ENCODE measurements at regions not wholly inside any gene's neighbourhood (a gene's known extent, or its start where the extent isn't known, plus 50 kb on each side); places are given as distances from the start of the nearest gene placed in this dataset.

DNA sequence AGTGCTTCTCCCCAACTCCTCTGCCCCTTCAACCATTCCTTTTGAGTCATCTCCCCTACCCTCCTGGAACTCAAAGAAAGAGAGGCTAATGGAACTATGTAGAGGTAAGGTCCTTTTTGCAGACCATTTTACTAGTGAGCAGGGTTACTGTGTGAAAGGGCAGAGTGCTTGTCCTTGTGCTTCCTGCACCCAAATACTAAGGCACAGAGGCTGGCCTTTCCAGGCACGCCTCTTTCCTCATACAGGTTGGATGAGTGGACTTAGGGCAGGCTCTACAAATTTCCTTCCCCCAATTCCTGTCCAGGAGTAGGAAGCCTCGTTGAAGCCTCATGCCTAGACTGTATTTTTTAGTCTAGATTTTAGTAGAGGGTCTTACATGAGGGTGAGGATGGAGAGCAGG, 288.8 kb upstream of the SLC14A2 start:
- H3K4me3 ChIP-seq (replicated peaks in 1 of 3; ENCODE audit: low read depth in 2 of 3, low read length in 3 of 3), result no peak overlapping the region
- H3K9ac ChIP-seq (ENCODE audit: insufficient read depth, low read length, poor library complexity, severe bottlenecking), result no peak overlapping the region
- no CpG with 5 or more reads among the region's 2 CpGs for WGBS (ENCODE audit: insufficient coverage)
- no peak overlapping the region for H3K27ac Mint-ChIP-seq
- no peak overlapping the region for H3K4me2 ChIP-seq (replicated peaks; ENCODE audit: extremely low read depth, low read length, poor library complexity, severe bottlenecking)
- H3K27ac ChIP-seq (ENCODE audit: low read depth in 1 of 2, low read length in 2 of 2), result no peak overlapping the region
- no peaks in the 10 kb centered on the region for H4K20me1 ChIP-seq (ENCODE audit: insufficient read depth, low read length)
- no peaks in the 10 kb centered on the region for H3K4me1 Mint-ChIP-seq
- H3K9me3 ChIP-seq (replicated peaks in 1 of 2; ENCODE audit: control insufficient read depth in 1 of 2, insufficient read depth in 1 of 2, low read length in 2 of 2), result no peaks in the 10 kb centered on the region
- H3K4me1 ChIP-seq (ENCODE audit: control insufficient read depth in 1 of 2, insufficient read depth in 2 of 2, low read length in 2 of 2), result no peaks in the 10 kb centered on the region
- no peaks in the 10 kb centered on the region for H3K79me2 ChIP-seq (ENCODE audit: insufficient read depth, low read length)
- TF ChIP-seq, protein P1, sequence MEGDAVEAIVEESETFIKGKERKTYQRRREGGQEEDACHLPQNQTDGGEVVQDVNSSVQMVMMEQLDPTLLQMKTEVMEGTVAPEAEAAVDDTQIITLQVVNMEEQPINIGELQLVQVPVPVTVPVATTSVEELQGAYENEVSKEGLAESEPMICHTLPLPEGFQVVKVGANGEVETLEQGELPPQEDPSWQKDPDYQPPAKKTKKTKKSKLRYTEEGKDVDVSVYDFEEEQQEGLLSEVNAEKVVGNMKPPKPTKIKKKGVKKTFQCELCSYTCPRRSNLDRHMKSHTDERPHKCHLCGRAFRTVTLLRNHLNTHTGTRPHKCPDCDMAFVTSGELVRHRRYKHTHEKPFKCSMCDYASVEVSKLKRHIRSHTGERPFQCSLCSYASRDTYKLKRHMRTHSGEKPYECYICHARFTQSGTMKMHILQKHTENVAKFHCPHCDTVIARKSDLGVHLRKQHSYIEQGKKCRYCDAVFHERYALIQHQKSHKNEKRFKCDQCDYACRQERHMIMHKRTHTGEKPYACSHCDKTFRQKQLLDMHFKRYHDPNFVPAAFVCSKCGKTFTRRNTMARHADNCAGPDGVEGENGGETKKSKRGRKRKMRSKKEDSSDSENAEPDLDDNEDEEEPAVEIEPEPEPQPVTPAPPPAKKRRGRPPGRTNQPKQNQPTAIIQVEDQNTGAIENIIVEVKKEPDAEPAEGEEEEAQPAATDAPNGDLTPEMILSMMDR (IDR thresholded peaks at IDR 0.05), result no peak
- H3K4me3 Mint-ChIP-seq, result no peak overlapping the region
- no peak overlapping the region for H2AFZ ChIP-seq (ENCODE audit: insufficient read depth, low read depth, low read length, poor library complexity, severe bottlenecking)
- intact Hi-C loops (cut with micrococcal nuclease), result no loop called here
- no peaks in the 10 kb centered on the region for H3K27me3 ChIP-seq (ENCODE audit: control insufficient read depth in 2 of 2, insufficient read depth in 2 of 2, low read length in 2 of 2)
- H3K9me3 Mint-ChIP-seq, result peaks cover 0 to 4% (median 0%) of the 10 kb centered on the region in 7 donors
- no peaks in the 10 kb centered on the region for H3K36me3 ChIP-seq (replicated peaks in 1 of 2; ENCODE audit: control insufficient read depth in 1 of 2, insufficient read depth in 2 of 2, low read length in 2 of 2)
- no peak for DNase-seq
- H3K36me3 Mint-ChIP-seq, result no peaks in the 10 kb centered on the region
- no peaks in the 10 kb centered on the region for H3K27me3 Mint-ChIP-seq (ENCODE audit: low read depth in 3 of 3)

DNA sequence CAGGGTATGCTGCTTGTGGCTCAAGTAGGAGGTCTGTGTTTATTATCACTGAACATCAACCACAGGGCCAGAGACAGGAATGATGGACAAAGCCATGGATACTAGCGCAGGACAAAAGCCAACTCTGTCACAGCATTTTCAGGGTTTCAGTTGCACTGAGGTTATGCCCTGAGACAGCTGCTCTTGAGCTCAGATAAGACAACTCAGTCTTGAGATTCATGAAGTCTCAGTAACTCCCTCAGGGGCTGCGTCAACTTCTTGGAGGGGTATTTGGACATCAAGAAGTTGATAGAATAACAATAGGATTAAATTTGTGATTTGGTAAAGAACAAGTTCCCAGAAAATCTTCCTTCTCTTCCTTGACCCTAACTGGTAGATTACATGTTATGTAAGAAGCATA, 287.0 kb upstream of the SLC14A2 start:
- Mint-ChIP-seq H3K27ac (no peak overlapping the region), H3K9me3 (peaks cover 0 to 4% (median 0%) of the 10 kb centered on the region in 7 donors), H3K4me1 (no peaks in the 10 kb centered on the region), H3K27me3 (ENCODE audit: low read depth in 3 of 3) (no peaks in the 10 kb centered on the region), H3K36me3 (no peaks in the 10 kb centered on the region), H3K4me3 (no peak overlapping the region)
- intact Hi-C loops (cut with micrococcal nuclease), result no loop called here
- Histone ChIP-seq H4K20me1 (ENCODE audit: insufficient read depth, low read length) (no peaks in the 10 kb centered on the region), H2AFZ (ENCODE audit: insufficient read depth, low read depth, low read length, poor library complexity, severe bottlenecking) (no peak overlapping the region), H3K9ac (ENCODE audit: insufficient read depth, low read length, poor library complexity, severe bottlenecking) (no peak overlapping the region), H3K79me2 (ENCODE audit: insufficient read depth, low read length) (no peaks in the 10 kb centered on the region), H3K36me3 (replicated peaks in 1 of 2; ENCODE audit: control insufficient read depth in 1 of 2, insufficient read depth in 2 of 2, low read length in 2 of 2) (no peaks in the 10 kb centered on the region), H3K4me3 (replicated peaks in 1 of 3; ENCODE audit: low read depth in 2 of 3, low read length in 3 of 3) (no peak overlapping the region), H3K27me3 (ENCODE audit: control insufficient read depth in 2 of 2, insufficient read depth in 2 of 2, low read length in 2 of 2) (no peaks in the 10 kb centered on the region), H3K4me1 (ENCODE audit: control insufficient read depth in 1 of 2, insufficient read depth in 2 of 2, low read length in 2 of 2) (no peaks in the 10 kb centered on the region), H3K4me2 (replicated peaks; ENCODE audit: extremely low read depth, low read length, poor library complexity, severe bottlenecking) (no peak overlapping the region), H3K9me3 (replicated peaks in 1 of 2; ENCODE audit: control insufficient read depth in 1 of 2, insufficient read depth in 1 of 2, low read length in 2 of 2) (no peaks in the 10 kb centered on the region), H3K27ac (ENCODE audit: low read depth in 1 of 2, low read length in 2 of 2) (no peak overlapping the region)
- 100% methylated on average over 1 of the region's 2 CpGs for WGBS (ENCODE audit: insufficient coverage)
- TF ChIP-seq, protein P1 (IDR thresholded peaks at IDR 0.05), result no peak
- DNase-seq, result no peak
